Astrocyte of the spinal cord (primary cell): ENCODE measurements at regions not wholly inside any gene's neighbourhood (a gene's known extent, or its start where the extent isn't known, plus 50 kb on each side); places are given as distances from the start of the nearest gene placed in this dataset.
A peak's percentile ranks its signal among the peaks of the same experiment; 100 is the strongest.

Source experiments
- DNase-seq: peaks from one replicate; pipeline ENCODE4 v3.0.0; 2011; ENCODE audit warnings: low read depth, low spot score
- H3K4me3 ChIP-seq: 2 replicates; pipeline ENCODE4 v1.5.1; 2011; ENCODE audit warnings: low read depth, mild to moderate bottlenecking, low read length, moderate library complexity
- in situ Hi-C: cut with HindIII; loops from 2 replicates; pipeline ENCODE4 v1.10.0; 2017; ENCODE audit warnings: low sequenced_read_pairs
- TF ChIP-seq, protein P1 (sequence below): IDR thresholded peaks from 2 replicates; pipeline ENCODE4 v1.5.1; 2012; ENCODE audit warnings: low read depth, mild to moderate bottlenecking, low read length, inconsistent platforms

DNA sequence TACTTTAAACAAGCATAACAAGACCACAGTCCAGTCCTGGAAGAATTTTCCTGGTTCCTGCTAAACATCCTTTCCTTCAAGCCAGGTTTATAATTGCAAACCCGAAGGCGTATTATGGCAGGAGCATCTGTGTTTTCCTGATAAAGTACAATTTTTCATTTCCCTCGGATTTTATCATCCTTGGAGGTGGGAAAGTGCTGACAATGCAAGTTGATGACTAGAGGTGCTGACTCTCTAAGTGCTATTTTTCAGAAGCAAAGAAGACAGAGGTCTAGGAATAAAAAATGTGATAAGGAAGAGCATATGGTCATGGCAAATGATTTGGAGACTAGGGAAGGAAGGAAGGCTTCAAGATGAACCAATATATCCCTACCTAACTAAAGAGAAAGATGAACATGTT, 703.2 kb upstream of the LRRN3 start:
- in situ Hi-C loops: no loop called here
- no peak for DNase-seq
- H3K4me3 ChIP-seq: no peak overlapping the region
- TF ChIP-seq, protein P1, sequence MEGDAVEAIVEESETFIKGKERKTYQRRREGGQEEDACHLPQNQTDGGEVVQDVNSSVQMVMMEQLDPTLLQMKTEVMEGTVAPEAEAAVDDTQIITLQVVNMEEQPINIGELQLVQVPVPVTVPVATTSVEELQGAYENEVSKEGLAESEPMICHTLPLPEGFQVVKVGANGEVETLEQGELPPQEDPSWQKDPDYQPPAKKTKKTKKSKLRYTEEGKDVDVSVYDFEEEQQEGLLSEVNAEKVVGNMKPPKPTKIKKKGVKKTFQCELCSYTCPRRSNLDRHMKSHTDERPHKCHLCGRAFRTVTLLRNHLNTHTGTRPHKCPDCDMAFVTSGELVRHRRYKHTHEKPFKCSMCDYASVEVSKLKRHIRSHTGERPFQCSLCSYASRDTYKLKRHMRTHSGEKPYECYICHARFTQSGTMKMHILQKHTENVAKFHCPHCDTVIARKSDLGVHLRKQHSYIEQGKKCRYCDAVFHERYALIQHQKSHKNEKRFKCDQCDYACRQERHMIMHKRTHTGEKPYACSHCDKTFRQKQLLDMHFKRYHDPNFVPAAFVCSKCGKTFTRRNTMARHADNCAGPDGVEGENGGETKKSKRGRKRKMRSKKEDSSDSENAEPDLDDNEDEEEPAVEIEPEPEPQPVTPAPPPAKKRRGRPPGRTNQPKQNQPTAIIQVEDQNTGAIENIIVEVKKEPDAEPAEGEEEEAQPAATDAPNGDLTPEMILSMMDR: no peak

GRCh38 chr7:110388457-110388856, 702.5 kb upstream of the LRRN3 start:
- DNase-seq: no peak
- in situ Hi-C loops: no loop called here
- H3K4me3 ChIP-seq: no peak overlapping the region
- TF ChIP-seq, protein P1: no peak

DNA sequence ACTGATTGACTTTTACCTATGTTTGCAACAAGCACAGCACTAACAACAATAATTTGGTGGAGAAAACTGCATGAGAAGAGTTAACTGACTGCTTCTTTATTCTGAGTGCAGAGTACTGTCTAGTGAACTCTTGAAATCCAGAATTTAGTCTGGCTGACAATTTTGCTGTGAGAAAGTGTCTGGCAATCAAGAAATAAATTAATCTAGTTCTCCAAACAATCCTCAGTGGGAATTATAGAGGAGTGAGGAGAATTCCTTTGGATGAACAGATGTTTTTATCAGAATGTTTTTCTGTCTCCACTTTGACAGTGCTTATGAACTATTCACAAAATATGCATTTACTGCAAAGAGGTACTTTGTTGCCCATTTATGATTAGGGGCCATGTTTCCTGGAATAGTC, 694.9 kb upstream of the LRRN3 start:
- in situ Hi-C loops: no loop called here
- no peak for DNase-seq
- TF ChIP-seq, protein P1: no peak
- no peak overlapping the region for H3K4me3 ChIP-seq

GRCh38 chr7:110397927-110398660, 692.8 kb upstream of the LRRN3 start:
- DNase-seq: no peak
- H3K4me3 ChIP-seq: no peak overlapping the region
- TF ChIP-seq, protein P1: no peak
- in situ Hi-C loops: no loop called here

- DNase-seq: peak; percentile 41
- in situ Hi-C loops: no loop called here
- no peak overlapping the region for H3K4me3 ChIP-seq
- TF ChIP-seq, protein P1: no peak
These were observed 691.5 kb upstream of the LRRN3 start for GRCh38 chr7:110399421-110399820.

DNA sequence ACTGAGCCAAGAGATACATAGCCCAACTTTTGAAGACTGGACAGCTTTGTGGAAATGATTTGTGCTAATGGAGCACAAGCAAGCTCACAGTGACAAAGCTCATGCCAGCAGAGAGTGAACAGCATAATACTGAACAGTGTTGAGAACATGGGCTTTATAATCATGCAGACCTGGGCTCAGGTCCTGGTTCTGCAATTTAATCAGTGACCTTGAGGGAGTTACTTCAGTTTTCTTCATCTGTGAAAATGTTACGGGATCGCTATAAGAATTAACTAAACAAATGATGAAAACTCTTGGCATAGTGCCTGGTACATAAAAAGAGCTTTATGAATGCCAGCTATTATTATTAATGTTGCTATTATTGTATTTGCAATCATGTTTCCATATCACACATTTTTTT, 690.5 kb upstream of the LRRN3 start:
- TF ChIP-seq, protein P1: no peak
- in situ Hi-C loops: no loop called here
- H3K4me3 ChIP-seq: no peak overlapping the region
- DNase-seq: no peak
